ENCODE measurements at regions not wholly inside any gene's neighbourhood (a gene's known extent, or its start where the extent isn't known, plus 50 kb on each side); places are given as distances from the start of the nearest gene placed in this dataset.

GRCh38 chr7:155404976-155405375 lies 53.0 kb upstream of the EN2 start:
- TF ChIP-seq POLR2A (IDR thresholded peaks at IDR 0.05; ENCODE audit: low read depth, low read length) (no peak), JUN (IDR thresholded peaks at IDR 0.05; ENCODE audit: borderline replicate concordance, insufficient read depth, insufficient read length, low read depth) (no peak), POLR2AphosphoS5 (IDR thresholded peaks at IDR 0.05; ENCODE audit: insufficient read depth, low read depth, low read length) (no peak), GATA2 (IDR thresholded peaks at IDR 0.05; ENCODE audit: insufficient read depth, insufficient read length, low read depth, low read length) (no peak), FOS (IDR thresholded peaks at IDR 0.05; ENCODE audit: borderline replicate concordance, insufficient read depth, low read length) (no peak), EZH2 (IDR thresholded peaks at IDR 0.05; ENCODE audit: borderline replicate concordance, low read depth, low read length, severe bottlenecking) (no peak), MYC (IDR thresholded peaks at IDR 0.05; ENCODE audit: low read depth, low read length) (no peak)
- TF ChIP-seq, protein P1, sequence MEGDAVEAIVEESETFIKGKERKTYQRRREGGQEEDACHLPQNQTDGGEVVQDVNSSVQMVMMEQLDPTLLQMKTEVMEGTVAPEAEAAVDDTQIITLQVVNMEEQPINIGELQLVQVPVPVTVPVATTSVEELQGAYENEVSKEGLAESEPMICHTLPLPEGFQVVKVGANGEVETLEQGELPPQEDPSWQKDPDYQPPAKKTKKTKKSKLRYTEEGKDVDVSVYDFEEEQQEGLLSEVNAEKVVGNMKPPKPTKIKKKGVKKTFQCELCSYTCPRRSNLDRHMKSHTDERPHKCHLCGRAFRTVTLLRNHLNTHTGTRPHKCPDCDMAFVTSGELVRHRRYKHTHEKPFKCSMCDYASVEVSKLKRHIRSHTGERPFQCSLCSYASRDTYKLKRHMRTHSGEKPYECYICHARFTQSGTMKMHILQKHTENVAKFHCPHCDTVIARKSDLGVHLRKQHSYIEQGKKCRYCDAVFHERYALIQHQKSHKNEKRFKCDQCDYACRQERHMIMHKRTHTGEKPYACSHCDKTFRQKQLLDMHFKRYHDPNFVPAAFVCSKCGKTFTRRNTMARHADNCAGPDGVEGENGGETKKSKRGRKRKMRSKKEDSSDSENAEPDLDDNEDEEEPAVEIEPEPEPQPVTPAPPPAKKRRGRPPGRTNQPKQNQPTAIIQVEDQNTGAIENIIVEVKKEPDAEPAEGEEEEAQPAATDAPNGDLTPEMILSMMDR (IDR thresholded peaks at IDR 0.05; ENCODE audit: extremely low read depth in 1 of 2, insufficient read depth in 1 of 2, low read depth in 1 of 2, low read length in 2 of 2): no peak
- TF ChIP-seq, protein P2, sequence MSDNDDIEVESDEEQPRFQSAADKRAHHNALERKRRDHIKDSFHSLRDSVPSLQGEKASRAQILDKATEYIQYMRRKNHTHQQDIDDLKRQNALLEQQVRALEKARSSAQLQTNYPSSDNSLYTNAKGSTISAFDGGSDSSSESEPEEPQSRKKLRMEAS (IDR thresholded peaks at IDR 0.05; ENCODE audit: insufficient read depth, insufficient read length): no peak
- no peaks in the 10 kb centered on the region for H3K27me3 ChIP-seq (ENCODE audit: control insufficient read depth in 2 of 2, insufficient read depth in 2 of 2, low read length in 2 of 2)
- H3K9me3 ChIP-seq (replicated peaks; ENCODE audit: control insufficient read depth, insufficient read depth, low read length): no peaks in the 10 kb centered on the region
- BruUV-seq (replicated peaks): no TSS peak
- DNase-seq (ENCODE audit: low read depth, low spot score) (no peak), FAIRE-seq (no peak)
- H3K4me3 ChIP-seq (replicated peaks in 1 of 3; ENCODE audit: insufficient read depth in 1 of 3, low read depth in 1 of 3, low read length in 3 of 3): no peak overlapping the region
- no peak overlapping the region for H3K9ac ChIP-seq (replicated peaks; ENCODE audit: extremely low read depth, insufficient read depth, low read length)
- no peaks in the 10 kb centered on the region for H4K20me1 ChIP-seq (replicated peaks; ENCODE audit: control insufficient read depth, extremely low read depth, insufficient read depth, low read length)
- no peak overlapping the region for H3K4me2 ChIP-seq (ENCODE audit: insufficient read depth, low read length)
- H2AFZ ChIP-seq (ENCODE audit: low read depth, low read length): no peak overlapping the region
- no peak overlapping the region for H3K27ac ChIP-seq (ENCODE audit: insufficient read depth, low read depth, low read length)
- H3K9me1 ChIP-seq (replicated peaks; ENCODE audit: control insufficient read depth, extremely low read depth, insufficient read depth, low read length): no peaks in the 10 kb centered on the region
- POLR2A ChIA-PET: no interaction called here
- no peaks in the 10 kb centered on the region for H3K79me2 ChIP-seq (ENCODE audit: control insufficient read depth, insufficient read depth, low read length)
- H3K4me1 ChIP-seq (ENCODE audit: control insufficient read depth, extremely low read depth, insufficient read depth, low read length): no peaks in the 10 kb centered on the region
- CTCF ChIA-PET: no interaction called here
- intact Hi-C loops (cut with micrococcal nuclease): no loop called here
- no peaks in the 10 kb centered on the region for H3K36me3 ChIP-seq (ENCODE audit: control insufficient read depth in 2 of 2, extremely low read depth in 1 of 2, insufficient read depth in 2 of 2, low read length in 2 of 2)
- dilution Hi-C loops (cut with MboI; ENCODE audit: extremely low pct_ligation_motif_present, low sequenced_read_pairs): no loop called here
